Osteoblast (primary cell): ENCODE measurements at regions not wholly inside any gene's neighbourhood (a gene's known extent, or its start where the extent isn't known, plus 50 kb on each side); places are given as distances from the start of the nearest gene placed in this dataset.

Source experiments
- DNase-seq: peaks from one replicate; pipeline ENCODE4 v3.0.0; 2011; ENCODE audit warnings: low spot score, mixed read lengths; ENCODE audit not compliant: insufficient read length; ENCODE audit errors: missing footprints
- H2AFZ ChIP-seq: 2 replicates; pipeline ENCODE4 v1.6.0; 2011; ENCODE audit warnings: mild to moderate bottlenecking, low read length
- H3K27ac ChIP-seq: 2 replicates; pipeline ENCODE4 v1.5.1; 2011; ENCODE audit warnings: mild to moderate bottlenecking, low read depth, low read length, moderate library complexity
- H3K27me3 ChIP-seq: 2 replicates; pipeline ENCODE4 v1.6.0; 2012; ENCODE audit warnings: mild to moderate bottlenecking, control low read depth, inconsistent platforms, low read length, moderate library complexity; ENCODE audit not compliant: insufficient read depth
- H3K36me3 ChIP-seq: 2 replicates; pipeline ENCODE4 v1.5.1; 2011; ENCODE audit warnings: mild to moderate bottlenecking, low read length, control low read depth, moderate library complexity; ENCODE audit not compliant: insufficient read depth
- H3K4me1 ChIP-seq: 2 replicates; pipeline ENCODE4 v1.5.1; 2011; ENCODE audit warnings: mild to moderate bottlenecking, low read length, control low read depth, moderate library complexity; ENCODE audit not compliant: insufficient read depth
- H3K4me2 ChIP-seq: 2 replicates; pipeline ENCODE4 v1.6.0; 2011; ENCODE audit warnings: mild to moderate bottlenecking, low read length; ENCODE audit not compliant: insufficient read depth
- H3K4me3 ChIP-seq: fragments of 200-600 bp; sonication (generic); 3 replicates; pipeline ENCODE4 v1.5.1; 2012; ENCODE audit warnings: mild to moderate bottlenecking, low read length, inconsistent platforms; ENCODE audit not compliant: insufficient read depth
- H3K79me2 ChIP-seq: 2 replicates; pipeline ENCODE4 v1.6.0; 2012; ENCODE audit warnings: mild to moderate bottlenecking, low read length, control low read depth, inconsistent platforms; ENCODE audit not compliant: insufficient read depth
- H3K9me3 ChIP-seq: 2 replicates; pipeline ENCODE4 v1.5.1; 2011; ENCODE audit warnings: low read depth, low read length, control low read depth
- H4K20me1 ChIP-seq: 2 replicates; pipeline ENCODE4 v1.6.0; 2012; ENCODE audit warnings: mild to moderate bottlenecking, low read length, control low read depth; ENCODE audit not compliant: insufficient read depth
- CTCF ChIP-seq: IDR thresholded peaks from 2 replicates; pipeline ENCODE4 v1.5.1; 2011; ENCODE audit warnings: mild to moderate bottlenecking, low read depth, low read length, moderate library complexity; ENCODE audit errors: extremely low read depth

DNA sequence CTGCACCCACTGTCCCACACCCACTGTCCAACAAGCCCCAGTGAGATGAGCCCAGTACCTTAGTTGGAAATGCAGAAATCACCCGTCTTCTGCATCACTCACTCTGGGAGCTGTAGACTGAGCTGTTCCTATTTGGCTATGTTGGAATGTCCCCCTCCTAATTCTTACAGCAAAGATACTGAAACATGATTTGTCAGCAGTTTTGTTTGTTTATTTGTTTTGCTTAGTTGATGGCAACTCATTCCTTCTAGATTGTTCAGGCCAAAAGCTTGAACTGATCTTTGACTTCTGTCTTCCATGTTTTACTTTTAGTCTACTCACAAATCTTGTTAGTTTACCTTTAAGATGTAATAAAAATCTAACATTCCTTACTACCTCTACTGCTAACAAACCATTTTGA is 233.6 kb upstream of the MIS18BP1 start:
- no peak overlapping the region for H2AFZ ChIP-seq
- TF ChIP-seq CTCF = no peak
- H3K36me3 ChIP-seq = no peaks in the 10 kb centered on the region
- no peaks in the 10 kb centered on the region for H4K20me1 ChIP-seq
- H3K4me3 ChIP-seq = no peak overlapping the region
- peaks cover 2% of the 10 kb centered on the region for H3K9me3 ChIP-seq
- H3K27ac ChIP-seq = no peak overlapping the region
- no peaks in the 10 kb centered on the region for H3K79me2 ChIP-seq
- no peaks in the 10 kb centered on the region for H3K27me3 ChIP-seq
- DNase-seq = no peak
- no peaks in the 10 kb centered on the region for H3K4me1 ChIP-seq
- no peak overlapping the region for H3K4me2 ChIP-seq

- Histone ChIP-seq H3K79me2 (no peaks in the 10 kb centered on the region), H3K4me2 (no peak overlapping the region), H3K4me3 (no peak overlapping the region), H3K36me3 (no peaks in the 10 kb centered on the region), H3K9me3 (no peaks in the 10 kb centered on the region), H2AFZ (no peak overlapping the region), H3K4me1 (no peaks in the 10 kb centered on the region), H3K27me3 (no peaks in the 10 kb centered on the region), H3K27ac (no peak overlapping the region), H4K20me1 (no peaks in the 10 kb centered on the region)
- no peak for DNase-seq
- TF ChIP-seq CTCF = no peak
Measured at GRCh38 chr14:45467023-45467422, 214.0 kb upstream of the MIS18BP1 start.

DNA sequence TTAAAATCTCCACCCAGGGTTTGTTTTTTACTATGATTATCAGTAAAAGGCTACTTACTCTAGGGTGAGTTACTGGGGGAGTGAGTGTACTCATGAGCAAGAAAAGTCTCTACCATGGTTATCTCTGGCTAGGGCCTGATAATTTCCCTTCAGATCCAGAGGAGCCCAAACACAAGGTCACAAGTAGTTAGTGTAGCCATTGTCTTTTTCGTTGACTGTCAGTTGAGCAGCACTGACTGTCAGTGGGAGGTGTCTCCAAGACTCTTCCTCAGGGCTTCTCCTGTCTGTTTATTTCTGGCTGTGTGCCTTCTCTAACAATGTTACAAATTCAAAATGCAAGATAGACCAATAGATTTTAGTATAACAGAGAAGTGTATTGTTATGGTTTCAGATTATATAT is 181.2 kb upstream of the MIS18BP1 start:
- Histone ChIP-seq H3K9me3 (peaks cover 2% of the 10 kb centered on the region), H3K36me3 (no peaks in the 10 kb centered on the region), H4K20me1 (no peaks in the 10 kb centered on the region), H3K4me1 (no peaks in the 10 kb centered on the region), H3K4me2 (no peak overlapping the region), H2AFZ (no peak overlapping the region), H3K4me3 (no peak overlapping the region), H3K27ac (no peak overlapping the region), H3K79me2 (no peaks in the 10 kb centered on the region), H3K27me3 (no peaks in the 10 kb centered on the region)
- TF ChIP-seq CTCF = no peak
- no peak for DNase-seq

DNA sequence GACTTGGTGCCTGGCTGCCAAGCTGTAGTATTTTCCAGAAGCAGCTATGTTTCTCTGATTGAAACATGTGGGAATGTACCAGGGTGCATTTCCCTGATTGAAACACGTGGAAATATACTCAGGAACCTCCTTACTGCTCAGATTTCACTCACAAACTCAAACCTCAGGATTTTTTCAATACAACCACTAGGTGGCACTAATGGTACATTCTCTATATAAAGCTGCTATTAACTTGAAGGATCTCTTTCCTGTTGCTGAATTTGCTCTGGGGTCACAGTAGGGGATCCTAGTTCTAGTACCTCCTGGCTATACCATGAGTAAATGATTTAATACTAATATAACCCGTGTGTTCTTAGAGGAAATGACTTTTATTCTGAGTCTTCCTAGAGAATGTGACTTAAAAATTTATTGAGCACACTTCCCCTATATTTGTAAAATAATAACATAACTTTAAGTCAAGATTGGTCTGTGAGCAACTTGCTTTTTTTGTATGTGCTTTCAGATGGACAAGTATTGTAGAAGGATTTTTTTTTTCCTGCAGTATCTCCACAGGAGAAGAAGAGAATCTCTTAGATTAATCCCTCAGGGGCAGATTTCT is 173.8 kb upstream of the MIS18BP1 start:
- peak; percentile 60 for TF ChIP-seq CTCF
- Histone ChIP-seq H3K4me2 (no peak overlapping the region), H4K20me1 (no peaks in the 10 kb centered on the region), H3K4me3 (no peak overlapping the region), H3K27me3 (no peaks in the 10 kb centered on the region), H2AFZ (no peak overlapping the region), H3K79me2 (no peaks in the 10 kb centered on the region), H3K27ac (no peak overlapping the region), H3K9me3 (no peaks in the 10 kb centered on the region), H3K4me1 (no peaks in the 10 kb centered on the region), H3K36me3 (no peaks in the 10 kb centered on the region)
- DNase-seq = peak; percentile 61
